IMR-90 (cell line): ENCODE measurements at regions not wholly inside any gene's neighbourhood (a gene's known extent, or its start where the extent isn't known, plus 50 kb on each side); places are given as distances from the start of the nearest gene placed in this dataset.

Source experiments
- ATAC-seq: fragments of 200-7000 bp; cut with Tn5 transposase; 2 replicates; pipeline ENCODE4 v1.9.1; 2020; ENCODE audit warnings: low read depth, mild to moderate bottlenecking, moderate library complexity
- BruUV-seq: library from RNA; stranded (reverse); fragments of 400-500 nt; replicated peaks from 2 replicates; lab custom pipeline; 2021; lab: Mats Ljungman, UMichigan
- CTCF ChIA-PET: fragments of 300-600 bp; formaldehyde crosslinking; extraction: SDS; loops from one replicate; lab custom pipeline; 2021; ENCODE audit warnings: antibody characterized with exemption; lab: Yijun Ruan, JAX
- POLR2A ChIA-PET: fragments of 300-600 bp; sonication (Branson Sonifier 250); formaldehyde crosslinking; loops from one replicate; lab custom pipeline; 2022; ENCODE audit warnings: antibody characterized with exemption; ENCODE audit not compliant: unreplicated experiment; lab: Charles Lee
- DNase-seq: peaks from one replicate; pipeline ENCODE4 v3.0.0; 2013
- H2AFZ ChIP-seq: replicated peaks from 2 replicates; pipeline ENCODE3; 2013; ENCODE audit warnings: low read length, mild to moderate bottlenecking; ENCODE audit not compliant: poor library complexity
- H2AK5ac ChIP-seq: 2 replicates; pipeline ENCODE4 v1.6.1; 2013; ENCODE audit warnings: low read depth, low read length, inconsistent platforms
- H2AK9ac ChIP-seq: replicated peaks from 2 replicates; pipeline ENCODE3; 2013; ENCODE audit warnings: mild to moderate bottlenecking, low read depth, low read length, moderate library complexity; ENCODE audit not compliant: poor library complexity
- H2BK120ac ChIP-seq: 2 replicates; pipeline ENCODE4 v1.6.1; 2013; ENCODE audit warnings: low read depth, low read length, inconsistent platforms
- H2BK15ac ChIP-seq: 3 replicates; pipeline ENCODE4 v1.6.1; 2013; ENCODE audit warnings: low read depth, low read length, inconsistent platforms
- H2BK20ac ChIP-seq: 2 replicates; pipeline ENCODE4 v1.6.1; 2013; ENCODE audit warnings: low read depth, mild to moderate bottlenecking, inconsistent platforms, low read length, moderate library complexity
- H2BK5ac ChIP-seq: 2 replicates; pipeline ENCODE4 v1.6.1; 2013; ENCODE audit warnings: mild to moderate bottlenecking, low read depth, low read length, inconsistent platforms; ENCODE audit not compliant: poor library complexity, severe bottlenecking
- H3K14ac ChIP-seq: replicated peaks from 2 replicates; pipeline ENCODE4 v1.6.1; 2013; ENCODE audit warnings: low read depth, low read length, inconsistent platforms
- H3K18ac ChIP-seq: 2 replicates; pipeline ENCODE4 v1.6.1; 2013; ENCODE audit warnings: low read depth, low read length, control low read depth
- H3K23ac ChIP-seq: 2 replicates; pipeline ENCODE4 v1.6.1; 2013; ENCODE audit warnings: low read depth, low read length, inconsistent platforms
- H3K27ac ChIP-seq: 2 replicates; pipeline ENCODE4 v1.5.1; 2013; ENCODE audit warnings: mild to moderate bottlenecking, control low read depth, low read length; ENCODE audit not compliant: insufficient read depth
- H3K27me3 ChIP-seq: 2 replicates; pipeline ENCODE4 v1.6.1; 2013; ENCODE audit warnings: low read length; ENCODE audit not compliant: control insufficient read depth, insufficient read depth
- H3K36me3 ChIP-seq: 2 replicates; pipeline ENCODE4 v1.6.1; 2013; ENCODE audit warnings: low read length, mixed read lengths; ENCODE audit not compliant: control insufficient read depth, insufficient read depth
- H3K4ac ChIP-seq: 2 replicates; pipeline ENCODE4 v1.6.1; 2013; ENCODE audit warnings: low read depth, low read length, inconsistent platforms
- H3K4me1 ChIP-seq: 2 replicates; pipeline ENCODE4 v1.6.1; 2013; ENCODE audit warnings: low read length, mixed read lengths; ENCODE audit not compliant: control insufficient read depth, insufficient read depth
- H3K4me2 ChIP-seq: 2 replicates; pipeline ENCODE4 v1.6.1; 2013; ENCODE audit warnings: low read depth, mild to moderate bottlenecking, control low read depth, low read length, moderate library complexity
- H3K4me3 ChIP-seq: 2 replicates; pipeline ENCODE4 v1.5.1; 2013; ENCODE audit warnings: low read depth, mild to moderate bottlenecking, control low read depth, low read length, moderate library complexity; ENCODE audit not compliant: insufficient read depth
- H3K56ac ChIP-seq: 2 replicates; pipeline ENCODE4 v1.6.1; 2013; ENCODE audit warnings: low read length, inconsistent platforms; ENCODE audit not compliant: insufficient read depth; ENCODE audit errors: extremely low read depth
- H3K79me1 ChIP-seq, 2 experiments: 2 replicates each; pipeline ENCODE4 v1.6.1; 2013; ENCODE audit warnings: low read length in 2 of 2, inconsistent platforms in 1 of 2, low read depth in 1 of 2
- H3K9ac ChIP-seq: 2 replicates; pipeline ENCODE4 v1.6.1; 2013; ENCODE audit warnings: low read depth, low read length, control low read depth
- H3K9me1 ChIP-seq: 2 replicates; pipeline ENCODE4 v1.6.1; 2013; ENCODE audit warnings: low read length, inconsistent platforms; ENCODE audit not compliant: insufficient read depth
- H3K9me3 ChIP-seq: 2 replicates; pipeline ENCODE4 v1.6.1; 2013; ENCODE audit warnings: low read length; ENCODE audit not compliant: control insufficient read depth, insufficient read depth
- H4K20me1 ChIP-seq: 2 replicates; pipeline ENCODE4 v1.6.1; 2013; ENCODE audit warnings: low read length, inconsistent platforms; ENCODE audit not compliant: insufficient read depth
- H4K5ac ChIP-seq: 2 replicates; pipeline ENCODE4 v1.6.1; 2013; ENCODE audit warnings: mild to moderate bottlenecking, low read depth, low read length, control low read depth
- H4K8ac ChIP-seq, 2 experiments: 2 replicates each; pipeline ENCODE4 v1.6.1; 2013; ENCODE audit warnings: low read depth in 2 of 2, low read length in 2 of 2, control low read depth in 1 of 2, inconsistent platforms in 1 of 2
- H4K91ac ChIP-seq: 2 replicates; pipeline ENCODE4 v1.6.1; 2013; ENCODE audit warnings: low read depth, low read length, inconsistent platforms; ENCODE audit not compliant: insufficient read depth
- BHLHE40 ChIP-seq: fragments of 150-350 bp; IDR thresholded peaks from 2 replicates; pipeline ENCODE4 v1.6.1; 2016; ENCODE audit warnings: mild to moderate bottlenecking, low read depth, low read length
- CEBPB ChIP-seq: IDR thresholded peaks from 2 replicates; pipeline ENCODE4 v1.6.1; 2012; ENCODE audit warnings: low read depth, low read length, improper control_type of control experiment
- CHD1 ChIP-seq: IDR thresholded peaks from 2 replicates; pipeline ENCODE4 v1.6.1; 2012; ENCODE audit warnings: low read depth, low read length, improper control_type of control experiment
- FOS ChIP-seq: fragments of 150-350 bp; IDR thresholded peaks from 2 replicates; pipeline ENCODE4 v1.6.1; 2016; ENCODE audit warnings: low read depth, low read length
- MAFK ChIP-seq: IDR thresholded peaks from 2 replicates; pipeline ENCODE4 v1.6.1; 2012; ENCODE audit warnings: low read depth, low read length, improper control_type of control experiment
- MAZ ChIP-seq: IDR thresholded peaks from 2 replicates; pipeline ENCODE4 v1.6.1; 2012; ENCODE audit warnings: low read depth, mild to moderate bottlenecking, low read length, improper control_type of control experiment, moderate library complexity, borderline replicate concordance
- MXI1 ChIP-seq: IDR thresholded peaks from 2 replicates; pipeline ENCODE4 v1.6.1; 2012; ENCODE audit warnings: low read depth, mild to moderate bottlenecking, low read length, moderate library complexity, borderline replicate concordance
- NFE2L2 ChIP-seq: fragments of 150-350 bp; IDR thresholded peaks from 2 replicates; pipeline ENCODE4 v1.6.1; 2016; ENCODE audit warnings: low read depth, mild to moderate bottlenecking, low read length
- POLR2A ChIP-seq: IDR thresholded peaks from 2 replicates; pipeline ENCODE4 v1.6.1; 2012; ENCODE audit warnings: mild to moderate bottlenecking, low read depth, low read length
- RAD21 ChIP-seq: IDR thresholded peaks from 2 replicates; pipeline ENCODE4 v1.6.1; 2012; ENCODE audit warnings: low read length, improper control_type of control experiment
- RCOR1 ChIP-seq: IDR thresholded peaks from 2 replicates; pipeline ENCODE4 v1.6.1; 2012; ENCODE audit warnings: mild to moderate bottlenecking, low read length, improper control_type of control experiment; ENCODE audit not compliant: insufficient replicate concordance
- RFX5 ChIP-seq: IDR thresholded peaks from 2 replicates; pipeline ENCODE4 v1.8.0; 2012; ENCODE audit warnings: low read depth, mild to moderate bottlenecking, low read length, moderate library complexity
- SMC3 ChIP-seq: fragments of 150-350 bp; IDR thresholded peaks from 2 replicates; pipeline ENCODE4 v1.6.1; 2016; ENCODE audit warnings: low read depth, mild to moderate bottlenecking, antibody characterized with exemption, low read length, moderate library complexity
- WGBS, 2 experiments: methylation state at CpG; one replicate each; pipeline versions ENCODE4 v1.1.5 to v1.1.7; 2013; ENCODE audit warnings: missing lambda C conversion rate in 2 of 2; ENCODE audit not compliant: insufficient read length in 1 of 2; ENCODE audit errors: extremely low coverage in 2 of 2; 5-methylcytosine and 5-hydroxymethylcytosine counted together
- dilution Hi-C: fragments of 300-500 bp; cut with HindIII; formaldehyde crosslinking; loops from one replicate; pipeline ENCODE4 v1.14.3; 2018; ENCODE audit warnings: low sequenced_read_pairs; ENCODE audit not compliant: unreplicated experiment
- in situ Hi-C: fragments of 300-500 bp; cut with MboI; formaldehyde crosslinking; loops from 3 replicates; pipeline ENCODE4 v1.14.3; 2019; ENCODE audit warnings: low sequenced_read_pairs, inconsistent platforms, mixed read lengths
- intact Hi-C: fragments of 100-400 bp; cut with micrococcal nuclease; formaldehyde crosslinking; loops from 2 replicates; pipeline ENCODE4 v1.10.0; 2022
- TF ChIP-seq, protein P1 (sequence below): conservative IDR thresholded peaks from 2 replicates; pipeline ENCODE4 v1.5.1; 2012; ENCODE audit warnings: mild to moderate bottlenecking, low read depth, low read length, improper control_type of control experiment
- TF ChIP-seq, protein P2 (sequence below): fragments of 150-350 bp; IDR thresholded peaks from 2 replicates; pipeline ENCODE4 v1.6.1; 2017; ENCODE audit warnings: mild to moderate bottlenecking, antibody characterized with exemption, low read length, low read depth
- TF ChIP-seq, protein P3 (sequence below): fragments of 150-350 bp; IDR thresholded peaks from 2 replicates; pipeline ENCODE4 v1.6.1; 2016; ENCODE audit warnings: low read depth, mild to moderate bottlenecking, low read length, moderate library complexity, borderline replicate concordance

DNA sequence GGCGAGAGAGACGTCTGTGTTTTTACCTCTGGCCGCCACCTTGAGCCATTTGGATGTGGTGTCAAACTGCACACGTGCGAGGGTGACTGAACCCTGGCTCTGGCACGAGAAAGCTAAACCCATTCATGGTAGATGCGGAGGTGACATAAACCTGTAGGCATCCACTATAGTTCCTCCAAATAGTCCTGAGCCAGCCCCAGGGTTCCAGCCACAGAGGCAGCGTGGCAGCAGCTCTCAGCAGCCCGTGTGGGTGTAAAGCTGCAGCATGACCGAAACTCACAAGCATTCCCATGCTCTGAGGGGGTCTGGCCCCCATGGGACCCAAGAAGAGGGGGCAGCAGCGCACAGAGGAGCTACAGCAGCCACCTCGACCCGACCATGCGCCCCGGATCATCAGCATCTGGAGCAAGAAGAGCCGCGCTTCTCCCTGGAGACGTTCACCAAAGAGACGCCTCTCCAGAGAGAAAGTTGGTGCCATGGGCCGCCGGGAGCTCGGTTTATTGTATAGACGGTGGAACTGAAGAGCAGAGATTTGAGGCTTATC, 303.8 kb upstream of the IRX4 start:
- no peak overlapping the region for H2BK5ac ChIP-seq
- ATAC-seq = no peak
- no peak overlapping the region for H3K18ac ChIP-seq
- 68% methylated on average over 14 of the region's 23 CpGs; no CpG with 5 or more reads in 1 of the 2 experiments for WGBS, 2 experiments
- dilution Hi-C loops (no loop called here), intact Hi-C loops (no loop called here), in situ Hi-C loops (no loop called here)
- no peak overlapping the region for H3K14ac ChIP-seq
- no peak overlapping the region for H3K4ac ChIP-seq
- no peak overlapping the region for H2BK120ac ChIP-seq
- H3K4me3 ChIP-seq = no peak overlapping the region
- no peak overlapping the region for H3K9ac ChIP-seq
- no peak overlapping the region for H2BK15ac ChIP-seq
- H2AK5ac ChIP-seq = no peak overlapping the region
- no peaks in the 10 kb centered on the region for H3K79me1 ChIP-seq
- peaks cover 30% of the 10 kb centered on the region for H3K9me3 ChIP-seq
- ChIA-PET POLR2A (no interaction called here), CTCF (no interaction called here)
- H2AK9ac ChIP-seq = no peak overlapping the region
- no peak overlapping the region for H3K56ac ChIP-seq
- H3K27me3 ChIP-seq = no peaks in the 10 kb centered on the region
- no peak overlapping the region for H3K4me2 ChIP-seq
- no peaks in the 10 kb centered on the region for H3K36me3 ChIP-seq
- H3K23ac ChIP-seq = no peak overlapping the region
- no peaks in the 10 kb centered on the region for H3K4me1 ChIP-seq
- no peak overlapping the region for H3K27ac ChIP-seq
- H4K91ac ChIP-seq = no peak overlapping the region
- H4K5ac ChIP-seq = no peak overlapping the region
- no peak overlapping the region for H4K8ac ChIP-seq
- no peak for DNase-seq
- no peak overlapping the region for H2AFZ ChIP-seq
- H2BK20ac ChIP-seq = no peak overlapping the region
- no peaks in the 10 kb centered on the region for H3K9me1 ChIP-seq
- TF ChIP-seq, protein P1, sequence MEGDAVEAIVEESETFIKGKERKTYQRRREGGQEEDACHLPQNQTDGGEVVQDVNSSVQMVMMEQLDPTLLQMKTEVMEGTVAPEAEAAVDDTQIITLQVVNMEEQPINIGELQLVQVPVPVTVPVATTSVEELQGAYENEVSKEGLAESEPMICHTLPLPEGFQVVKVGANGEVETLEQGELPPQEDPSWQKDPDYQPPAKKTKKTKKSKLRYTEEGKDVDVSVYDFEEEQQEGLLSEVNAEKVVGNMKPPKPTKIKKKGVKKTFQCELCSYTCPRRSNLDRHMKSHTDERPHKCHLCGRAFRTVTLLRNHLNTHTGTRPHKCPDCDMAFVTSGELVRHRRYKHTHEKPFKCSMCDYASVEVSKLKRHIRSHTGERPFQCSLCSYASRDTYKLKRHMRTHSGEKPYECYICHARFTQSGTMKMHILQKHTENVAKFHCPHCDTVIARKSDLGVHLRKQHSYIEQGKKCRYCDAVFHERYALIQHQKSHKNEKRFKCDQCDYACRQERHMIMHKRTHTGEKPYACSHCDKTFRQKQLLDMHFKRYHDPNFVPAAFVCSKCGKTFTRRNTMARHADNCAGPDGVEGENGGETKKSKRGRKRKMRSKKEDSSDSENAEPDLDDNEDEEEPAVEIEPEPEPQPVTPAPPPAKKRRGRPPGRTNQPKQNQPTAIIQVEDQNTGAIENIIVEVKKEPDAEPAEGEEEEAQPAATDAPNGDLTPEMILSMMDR = no peak
- TF ChIP-seq FOS = no peak
- no peak for TF ChIP-seq BHLHE40
- TF ChIP-seq SMC3 = no peak
- no peak for TF ChIP-seq RFX5
- TF ChIP-seq RCOR1 = no peak
- no peak for TF ChIP-seq CEBPB
- no peak for TF ChIP-seq MAFK
- no peak for TF ChIP-seq NFE2L2
- TF ChIP-seq MXI1 = no peak
- TF ChIP-seq, protein P2, sequence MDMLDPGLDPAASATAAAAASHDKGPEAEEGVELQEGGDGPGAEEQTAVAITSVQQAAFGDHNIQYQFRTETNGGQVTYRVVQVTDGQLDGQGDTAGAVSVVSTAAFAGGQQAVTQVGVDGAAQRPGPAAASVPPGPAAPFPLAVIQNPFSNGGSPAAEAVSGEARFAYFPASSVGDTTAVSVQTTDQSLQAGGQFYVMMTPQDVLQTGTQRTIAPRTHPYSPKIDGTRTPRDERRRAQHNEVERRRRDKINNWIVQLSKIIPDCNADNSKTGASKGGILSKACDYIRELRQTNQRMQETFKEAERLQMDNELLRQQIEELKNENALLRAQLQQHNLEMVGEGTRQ = no peak
- no peak for TF ChIP-seq MAZ
- TF ChIP-seq, protein P3, sequence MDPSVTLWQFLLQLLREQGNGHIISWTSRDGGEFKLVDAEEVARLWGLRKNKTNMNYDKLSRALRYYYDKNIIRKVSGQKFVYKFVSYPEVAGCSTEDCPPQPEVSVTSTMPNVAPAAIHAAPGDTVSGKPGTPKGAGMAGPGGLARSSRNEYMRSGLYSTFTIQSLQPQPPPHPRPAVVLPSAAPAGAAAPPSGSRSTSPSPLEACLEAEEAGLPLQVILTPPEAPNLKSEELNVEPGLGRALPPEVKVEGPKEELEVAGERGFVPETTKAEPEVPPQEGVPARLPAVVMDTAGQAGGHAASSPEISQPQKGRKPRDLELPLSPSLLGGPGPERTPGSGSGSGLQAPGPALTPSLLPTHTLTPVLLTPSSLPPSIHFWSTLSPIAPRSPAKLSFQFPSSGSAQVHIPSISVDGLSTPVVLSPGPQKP = no peak
- TF ChIP-seq CHD1 = no peak
- no peak for TF ChIP-seq POLR2A
- no peak for TF ChIP-seq RAD21
- H4K20me1 ChIP-seq = no peaks in the 10 kb centered on the region
- BruUV-seq = no TSS peak
